ENCODE measurements at regions not wholly inside any gene's neighbourhood (a gene's known extent, or its start where the extent isn't known, plus 50 kb on each side); places are given as distances from the start of the nearest gene placed in this dataset.

GRCh38 chr6:100944644-100945043 is 63.5 kb upstream of the ASCC3 start:
- no peak for DNase-seq

GRCh38 chr6:100946021-100946540 is 65.0 kb upstream of the ASCC3 start:
- DNase-seq: no peak

- no peak for DNase-seq
Observed at GRCh38 chr6:100946711-100947110, 65.6 kb upstream of the ASCC3 start.

GRCh38 chr6:100948381-100949133 is 67.4 kb upstream of the ASCC3 start:
- DNase-seq: no peak

- no peak for DNase-seq
Observed at GRCh38 chr6:100952006-100952405, 70.9 kb upstream of the ASCC3 start.

- DNase-seq: no peak
Observed at GRCh38 chr6:100959280-100959679, 78.2 kb upstream of the ASCC3 start.

GRCh38 chr6:100962466-100962865 is 81.3 kb upstream of the ASCC3 start:
- no peak for DNase-seq

- DNase-seq: no peak
Observed at GRCh38 chr6:100965067-100965466, 83.9 kb upstream of the ASCC3 start.

GRCh38 chr6:100968949-100969348 is 87.8 kb upstream of the ASCC3 start:
- DNase-seq: peak in 1 of 2 experiments; percentile 22

- DNase-seq: no peak
Observed at GRCh38 chr6:100979267-100979666, 98.1 kb upstream of the ASCC3 start.

- DNase-seq: no peak
Observed at GRCh38 chr6:100980949-100981348, 99.8 kb upstream of the ASCC3 start.

- no peak for DNase-seq
Observed at GRCh38 chr6:100986921-100987320, 105.8 kb upstream of the ASCC3 start.

- DNase-seq: no peak
Observed at GRCh38 chr6:100987556-100987955, 106.4 kb upstream of the ASCC3 start.

GRCh38 chr6:100988391-100988984 is 107.4 kb upstream of the ASCC3 start:
- no peak for DNase-seq

GRCh38 chr6:100990070-100990469 is 108.9 kb upstream of the ASCC3 start:
- no peak for DNase-seq

GRCh38 chr6:100996409-100996808 is 115.3 kb upstream of the ASCC3 start:
- no peak for DNase-seq

GRCh38 chr6:100998111-100998510 is 117.0 kb upstream of the ASCC3 start:
- no peak for DNase-seq

GRCh38 chr6:100999034-100999597 is 118.0 kb upstream of the ASCC3 start:
- no peak for DNase-seq

GRCh38 chr6:101000341-101000740 is 119.2 kb upstream of the ASCC3 start:
- no peak for DNase-seq

- DNase-seq: no peak
Observed at GRCh38 chr6:101001012-101001411, 119.9 kb upstream of the ASCC3 start.

GRCh38 chr6:101001607-101002006 is 120.5 kb upstream of the ASCC3 start:
- DNase-seq: no peak

- DNase-seq: no peak
Observed at GRCh38 chr6:101003075-101003474, 121.9 kb upstream of the ASCC3 start.

- DNase-seq: no peak
Observed at GRCh38 chr6:101011186-101011585, 130.1 kb upstream of the ASCC3 start.

- DNase-seq: peak in 1 of 2 experiments; percentile 32
Observed at GRCh38 chr6:101013612-101014195, 132.6 kb upstream of the ASCC3 start.

Measured in NCI-H524 (cell line).